Lung (tissue), 11 donors: ENCODE measurements at regions not wholly inside any gene's neighbourhood (a gene's known extent, or its start where the extent isn't known, plus 50 kb on each side); places are given as distances from the start of the nearest gene placed in this dataset.

Experiments
- ATAC-seq: fragments of 200-7000 bp; cut with Tn5 transposase; one replicate; pipeline ENCODE4 v1.9.1; 2020; ENCODE audit warnings: moderate number of reproducible peaks; ENCODE audit not compliant: insufficient read depth, low FRiP score
- DNase-seq, 3 donors: peaks; one replicate each; pipeline ENCODE4 v3.0.0-alpha.2; 2013 to 2017
- H3K27ac ChIP-seq, 2 donors: one replicate each; pipeline ENCODE4 v1.5.1; 2013; ENCODE audit warnings: mild to moderate bottlenecking in 2 of 2, moderate library complexity in 2 of 2, control low read depth in 1 of 2, inconsistent platforms in 1 of 2, low read depth in 1 of 2, low read length in 1 of 2
- H3K27me3 ChIP-seq, 3 donors: one replicate each; pipeline ENCODE4 v1.5.1; 2013; ENCODE audit warnings: low read length in 2 of 3; ENCODE audit not compliant: control insufficient read depth in 3 of 3, insufficient read depth in 3 of 3
- H3K36me3 ChIP-seq, 4 donors: one replicate each; pipeline ENCODE4 v1.5.1; 2013; ENCODE audit warnings: low read length in 4 of 4, mild to moderate bottlenecking in 1 of 4, moderate library complexity in 1 of 4; ENCODE audit not compliant: control insufficient read depth in 4 of 4, insufficient read depth in 4 of 4
- H3K4me1 ChIP-seq, 5 donors: one replicate each; pipeline ENCODE4 v1.5.1; 2013; ENCODE audit warnings: low read length in 5 of 5, mild to moderate bottlenecking in 2 of 5, moderate library complexity in 1 of 5; ENCODE audit not compliant: control insufficient read depth in 5 of 5, insufficient read depth in 5 of 5
- H3K4me3 ChIP-seq: one replicate; pipeline ENCODE4 v1.5.1; 2013; ENCODE audit warnings: mild to moderate bottlenecking, control low read depth, moderate library complexity
- H3K9ac ChIP-seq, 2 donors: one replicate each; pipeline ENCODE4 v1.5.1; 2013; ENCODE audit warnings: low read length in 2 of 2, control low read depth in 1 of 2; ENCODE audit not compliant: insufficient read depth in 1 of 2
- H3K9me3 ChIP-seq, 4 donors: one replicate each; pipeline ENCODE4 v1.5.1; 2013; ENCODE audit warnings: low read length in 3 of 4, mild to moderate bottlenecking in 1 of 4, moderate library complexity in 1 of 4; ENCODE audit not compliant: control insufficient read depth in 4 of 4, insufficient read depth in 3 of 4
- CTCF ChIP-seq: IDR thresholded peaks from 2 replicates; pipeline ENCODE4 v1.5.1; 2012; ENCODE audit warnings: mild to moderate bottlenecking; ENCODE audit errors: control extremely low read depth, extremely low read depth
- WGBS, 2 donors: extraction: QIAGEN DNeasy Blood & Tissue Kit; methylation state at CpG; one replicate each; pipeline ENCODE4 v1.1.7; 2013; 5-methylcytosine and 5-hydroxymethylcytosine counted together
- donor health status: control.
- donor health status: control.
- donor health status: Bipolar disorder and iron deficiency.
- donor health status: healthy.
- donor health status: DM: yes; HTN: yes; CAD: no.

DNA sequence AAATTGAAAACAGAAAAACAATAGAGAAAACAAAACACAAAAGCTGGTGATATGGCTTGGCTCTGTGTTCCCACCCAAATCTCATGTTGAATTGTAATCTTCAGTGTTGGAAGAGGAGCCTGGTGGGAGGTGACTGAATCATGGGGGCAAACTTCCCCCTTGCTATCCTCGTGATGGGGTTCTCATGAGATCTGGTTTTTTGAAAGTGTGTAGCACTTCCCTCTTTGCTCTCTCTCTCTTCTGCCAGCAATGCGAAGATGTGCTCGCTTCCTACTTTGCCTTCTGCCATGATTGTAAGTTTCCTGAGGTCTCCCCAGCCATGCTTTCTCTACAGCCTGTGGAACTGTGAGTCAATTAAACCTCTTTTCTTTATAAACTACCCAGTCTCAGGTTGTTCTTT is 112.3 kb upstream of the UXS1 start:
- no peak overlapping the region for H3K27ac ChIP-seq
- no peaks in the 10 kb centered on the region for H3K27me3 ChIP-seq
- no peak for ATAC-seq
- peaks cover 0 to 5% (median 0%) of the 10 kb centered on the region in 4 donors for H3K9me3 ChIP-seq
- no peaks in the 10 kb centered on the region for H3K4me1 ChIP-seq
- no peak overlapping the region for H3K4me3 ChIP-seq
- no peak for TF ChIP-seq CTCF
- no peak overlapping the region for H3K9ac ChIP-seq
- no peaks in the 10 kb centered on the region for H3K36me3 ChIP-seq
- WGBS, 2 donors: 56 to 72% methylated on average over 3 of the region's 3 CpGs
- DNase-seq: no peak

- peaks cover 0 to 5% (median 0%) of the 10 kb centered on the region in 4 donors for H3K9me3 ChIP-seq
- no peak overlapping the region for H3K9ac ChIP-seq
- H3K27me3 ChIP-seq: no peaks in the 10 kb centered on the region
- 82 to 91% methylated on average over 5 of the region's 5 CpGs for WGBS, 2 donors
- no peak for ATAC-seq
- H3K36me3 ChIP-seq: no peaks in the 10 kb centered on the region
- DNase-seq: no peak
- H3K4me3 ChIP-seq: no peak overlapping the region
- no peak for TF ChIP-seq CTCF
- H3K27ac ChIP-seq: no peak overlapping the region
- H3K4me1 ChIP-seq: no peaks in the 10 kb centered on the region
Measured at GRCh38 chr2:106304612-106305184, 110.6 kb upstream of the UXS1 start.

DNA sequence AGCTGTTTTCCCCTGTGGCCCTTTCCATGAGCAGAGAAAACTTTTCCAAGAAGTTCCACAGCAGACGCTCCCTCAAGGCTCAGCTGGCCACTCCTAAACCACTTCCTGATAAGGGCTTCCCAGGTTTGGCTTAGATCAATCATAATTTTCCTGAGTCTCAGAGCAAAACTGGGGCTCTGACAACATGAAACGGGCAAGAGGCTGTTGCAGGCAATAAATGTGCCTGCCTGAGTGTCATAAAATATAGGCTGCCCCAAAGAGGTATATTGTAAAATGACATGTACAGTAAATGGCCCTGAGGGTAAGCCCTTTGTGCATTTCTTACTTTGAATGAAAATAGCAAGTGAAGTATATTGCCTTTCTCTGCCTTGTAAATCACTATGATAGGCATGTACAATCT is 105.6 kb upstream of the UXS1 start:
- Histone ChIP-seq H3K4me3 (no peak overlapping the region), H3K9ac (no peak overlapping the region), H3K4me1 (no peaks in the 10 kb centered on the region), H3K27ac (no peak overlapping the region), H3K9me3 (peaks cover 0 to 4% (median 0%) of the 10 kb centered on the region in 4 donors), H3K27me3 (no peaks in the 10 kb centered on the region), H3K36me3 (no peaks in the 10 kb centered on the region)
- ATAC-seq: no peak
- no peak for TF ChIP-seq CTCF
- 31 to 37% methylated on average over 2 of the region's 2 CpGs for WGBS, 2 donors
- DNase-seq: no peak
